OCI-LY3 (cell line): ENCODE measurements at regions not wholly inside any gene's neighbourhood (a gene's known extent, or its start where the extent isn't known, plus 50 kb on each side); places are given as distances from the start of the nearest gene placed in this dataset.

ENCODE experiments used
- EZH2phosphoT487 ChIP-seq: fragments of 200-600 bp; shearing (Covaris generic); IDR thresholded peaks from 2 replicates; pipeline ENCODE4 v1.6.1; 2018; ENCODE audit warnings: antibody characterized with exemption, mixed run types, low read depth
- TF ChIP-seq, protein P1 (sequence below): fragments of 200-600, 300-600 bp; sonication (generic); IDR thresholded peaks from 2 replicates; pipeline ENCODE4 v1.5.1; 2014; ENCODE audit warnings: antibody characterized with exemption, low read length, low read depth

DNA sequence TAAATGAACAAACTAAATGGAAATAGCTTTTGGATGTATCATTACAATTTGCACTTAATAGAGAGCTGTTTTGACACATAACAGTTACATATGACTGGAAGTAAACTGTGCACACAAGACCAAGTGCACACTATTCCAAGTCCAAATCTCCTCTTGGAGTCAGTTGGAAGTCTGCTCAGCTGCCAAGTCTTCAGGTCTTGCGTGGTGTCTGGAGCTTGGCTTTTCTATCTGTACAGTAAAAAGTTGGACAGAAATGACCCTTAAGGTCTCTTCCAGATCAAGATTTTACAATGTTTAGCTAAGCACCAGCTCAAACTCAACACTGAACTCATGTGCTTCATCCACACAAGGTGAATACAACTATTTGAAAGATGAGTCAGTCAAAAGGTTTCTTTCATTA lies 456.9 kb downstream of the RASEF start:
- TF ChIP-seq, protein P1, sequence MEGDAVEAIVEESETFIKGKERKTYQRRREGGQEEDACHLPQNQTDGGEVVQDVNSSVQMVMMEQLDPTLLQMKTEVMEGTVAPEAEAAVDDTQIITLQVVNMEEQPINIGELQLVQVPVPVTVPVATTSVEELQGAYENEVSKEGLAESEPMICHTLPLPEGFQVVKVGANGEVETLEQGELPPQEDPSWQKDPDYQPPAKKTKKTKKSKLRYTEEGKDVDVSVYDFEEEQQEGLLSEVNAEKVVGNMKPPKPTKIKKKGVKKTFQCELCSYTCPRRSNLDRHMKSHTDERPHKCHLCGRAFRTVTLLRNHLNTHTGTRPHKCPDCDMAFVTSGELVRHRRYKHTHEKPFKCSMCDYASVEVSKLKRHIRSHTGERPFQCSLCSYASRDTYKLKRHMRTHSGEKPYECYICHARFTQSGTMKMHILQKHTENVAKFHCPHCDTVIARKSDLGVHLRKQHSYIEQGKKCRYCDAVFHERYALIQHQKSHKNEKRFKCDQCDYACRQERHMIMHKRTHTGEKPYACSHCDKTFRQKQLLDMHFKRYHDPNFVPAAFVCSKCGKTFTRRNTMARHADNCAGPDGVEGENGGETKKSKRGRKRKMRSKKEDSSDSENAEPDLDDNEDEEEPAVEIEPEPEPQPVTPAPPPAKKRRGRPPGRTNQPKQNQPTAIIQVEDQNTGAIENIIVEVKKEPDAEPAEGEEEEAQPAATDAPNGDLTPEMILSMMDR: no peak
- TF ChIP-seq EZH2phosphoT487: no peak
